T-cell (primary cell): ENCODE measurements at regions not wholly inside any gene's neighbourhood (a gene's known extent, or its start where the extent isn't known, plus 50 kb on each side); places are given as distances from the start of the nearest gene placed in this dataset.

Experiments
- ATAC-seq, 4 experiments: fragments of 200-7000 bp in 3 of 4; fragments of 150-1000 bp in 1 of 4; cut with Tn5 transposase; replicated peaks in 1 of 4; 1 replicate in 3 of 4; 2 replicates in 1 of 4; pipeline ENCODE4 v1.10.0; 2021; ENCODE audit warnings: moderate library complexity in 3 of 4, mild to moderate bottlenecking in 2 of 4, moderate number of reproducible peaks in 1 of 4
- CTCF ChIA-PET, 2 donors: fragments of 300-600 bp; sonication (Branson Sonifier 250); formaldehyde crosslinking; loops; one replicate each; lab custom pipeline; 2022; ENCODE audit warnings: antibody characterized with exemption in 2 of 2; lab: Charles Lee
- POLR2A ChIA-PET, 2 donors: fragments of 300-600 bp; sonication (Branson Sonifier 250); formaldehyde crosslinking; loops; one replicate each; lab custom pipeline; 2022; ENCODE audit warnings: antibody characterized with exemption in 2 of 2; lab: Charles Lee
- DNase-seq, 35 experiments: peaks; one replicate each; pipeline versions ENCODE4 v3.0.0 to v3.0.0-alpha.2; 2013 to 2023
- H3K27ac ChIP-seq: one replicate; pipeline ENCODE4 v1.5.1; 2013; ENCODE audit warnings: low read length
- H3K27me3 ChIP-seq, 2 experiments: replicated peaks in 1 of 2; 1 replicate in 1 of 2; 2 replicates in 1 of 2; pipeline versions ENCODE4 v1.6.1 to v1.7.0; 2013; ENCODE audit warnings: low read length in 1 of 2, mixed read lengths in 1 of 2; ENCODE audit not compliant: control insufficient read depth in 2 of 2, insufficient read depth in 2 of 2; ENCODE audit errors: extremely low read depth in 1 of 2
- H3K36me3 ChIP-seq, 2 donors: 1 replicate in 1 of 2; 2 replicates in 1 of 2; pipeline versions ENCODE4 v1.6.1 to v1.7.0; 2013; ENCODE audit warnings: low read length in 1 of 2; ENCODE audit not compliant: control insufficient read depth in 2 of 2, insufficient read depth in 1 of 2; ENCODE audit errors: extremely low read depth in 1 of 2
- H3K4me1 ChIP-seq, 2 experiments: 1 replicate in 1 of 2; 2 replicates in 1 of 2; pipeline versions ENCODE4 v1.6.1 to v1.7.0; 2013; ENCODE audit warnings: low read length in 2 of 2, mixed read lengths in 1 of 2; ENCODE audit not compliant: insufficient read depth in 2 of 2, control insufficient read depth in 1 of 2; ENCODE audit errors: extremely low read depth in 1 of 2
- H3K4me3 ChIP-seq, 2 donors: 1 replicate in 1 of 2; 2 replicates in 1 of 2; pipeline versions ENCODE4 v1.5.1 to v1.7.0; 2013; ENCODE audit warnings: mild to moderate bottlenecking in 2 of 2, low read length in 1 of 2, moderate library complexity in 1 of 2; ENCODE audit not compliant: control insufficient read depth in 1 of 2; ENCODE audit errors: extremely low read depth in 1 of 2
- H3K9me3 ChIP-seq: 2 replicates; pipeline ENCODE4 v1.7.0; 2013
- H3K27ac Mint-ChIP-seq, 2 donors: one replicate each; pipeline ENCODE4 v1.8.0; 2020 to 2021; ENCODE audit warnings: mild to moderate bottlenecking in 2 of 2, mixed read lengths in 2 of 2
- H3K27me3 Mint-ChIP-seq, 2 donors: one replicate each; pipeline ENCODE4 v1.8.0; 2021 to 2022; ENCODE audit warnings: mixed read lengths in 2 of 2
- H3K36me3 Mint-ChIP-seq: one replicate; pipeline ENCODE4 v1.8.0; 2021; ENCODE audit warnings: mixed read lengths
- H3K4me1 Mint-ChIP-seq, 3 donors: one replicate each; pipeline ENCODE4 v1.8.0; 2020 to 2022; ENCODE audit warnings: mixed read lengths in 3 of 3, mild to moderate bottlenecking in 1 of 3
- H3K4me3 Mint-ChIP-seq, 3 donors: one replicate each; pipeline ENCODE4 v1.8.0; 2020 to 2022; ENCODE audit warnings: mild to moderate bottlenecking in 3 of 3, mixed read lengths in 3 of 3, moderate library complexity in 3 of 3
- H3K9me3 Mint-ChIP-seq, 3 donors: one replicate each; pipeline ENCODE4 v1.8.0; 2020 to 2022; ENCODE audit warnings: mixed read lengths in 3 of 3
- WGBS: methylation state at CpG from one replicate; pipeline ENCODE4 v1.1.5; 2013; ENCODE audit warnings: missing lambda C conversion rate; ENCODE audit not compliant: insufficient coverage; 5-methylcytosine and 5-hydroxymethylcytosine counted together

DNA sequence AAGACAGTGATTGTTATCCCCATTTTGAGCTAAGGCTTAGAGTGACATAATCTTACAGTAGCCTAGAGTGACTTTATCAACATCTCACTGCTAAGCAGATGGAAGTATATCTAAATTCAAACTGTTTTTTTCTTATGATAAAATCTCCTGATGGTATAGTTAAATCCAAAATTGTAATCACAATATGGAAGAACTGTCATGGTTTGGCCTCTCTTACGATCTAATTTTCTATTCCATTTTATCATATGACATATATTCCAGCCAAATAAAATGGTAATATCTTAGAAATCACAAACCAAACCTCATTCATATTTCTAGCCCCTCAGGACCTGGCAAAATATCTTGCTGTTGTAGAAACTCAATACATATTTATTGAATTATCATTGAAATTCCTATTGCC lies 864.7 kb downstream of the SLC6A15 start:
- Histone ChIP-seq H3K27ac (no peak overlapping the region), H3K27me3 (no peaks in the 10 kb centered on the region), H3K4me1 (no peaks in the 10 kb centered on the region), H3K9me3 (peaks cover 3% of the 10 kb centered on the region), H3K36me3 (no peaks in the 10 kb centered on the region), H3K4me3 (no peak overlapping the region)
- POLR2A ChIA-PET, result no interaction called here
- no CpG with 5 or more reads among the region's 1 CpG for WGBS
- H3K4me3 Mint-ChIP-seq, result no peak overlapping the region
- H3K4me1 Mint-ChIP-seq, result no peaks in the 10 kb centered on the region
- no peaks in the 10 kb centered on the region for H3K27me3 Mint-ChIP-seq
- ATAC-seq (no peak), DNase-seq (no peak)
- CTCF ChIA-PET, result no interaction called here
- no peak overlapping the region for H3K27ac Mint-ChIP-seq
- H3K36me3 Mint-ChIP-seq, result no peaks in the 10 kb centered on the region
- H3K9me3 Mint-ChIP-seq, result peaks cover 0 to 1% (median 0%) of the 10 kb centered on the region in 3 donors

- POLR2A ChIA-PET, result no interaction called here
- ATAC-seq (no peak), DNase-seq (no peak)
- Mint-ChIP-seq H3K27me3 (no peaks in the 10 kb centered on the region), H3K4me3 (no peak overlapping the region), H3K4me1 (no peaks in the 10 kb centered on the region), H3K36me3 (no peaks in the 10 kb centered on the region), H3K27ac (no peak overlapping the region), H3K9me3 (no peaks in the 10 kb centered on the region)
- no peaks in the 10 kb centered on the region for H3K27me3 ChIP-seq
- CTCF ChIA-PET, result no interaction called here
- no peak overlapping the region for H3K27ac ChIP-seq
- no peaks in the 10 kb centered on the region for H3K4me1 ChIP-seq
- H3K4me3 ChIP-seq, result no peak overlapping the region
- H3K9me3 ChIP-seq, result peaks cover 3% of the 10 kb centered on the region
- H3K36me3 ChIP-seq, result no peaks in the 10 kb centered on the region
- no CpG with 5 or more reads among the region's 2 CpGs for WGBS
Observed at GRCh38 chr12:84046859-84047258, 865.7 kb downstream of the SLC6A15 start.

- no peak for ATAC-seq
- Mint-ChIP-seq H3K4me3 (no peak overlapping the region), H3K9me3 (no peaks in the 10 kb centered on the region), H3K4me1 (no peaks in the 10 kb centered on the region), H3K27ac (no peak overlapping the region), H3K36me3 (no peaks in the 10 kb centered on the region), H3K27me3 (no peaks in the 10 kb centered on the region)
- no peaks in the 10 kb centered on the region for H3K36me3 ChIP-seq
- 80% methylated on average over 2 of the region's 4 CpGs for WGBS
- CTCF ChIA-PET, result no interaction called here
- H3K9me3 ChIP-seq, result peaks cover 3% of the 10 kb centered on the region
- H3K4me1 ChIP-seq, result no peaks in the 10 kb centered on the region
- no peak for DNase-seq
- no peak overlapping the region for H3K27ac ChIP-seq
- POLR2A ChIA-PET, result no interaction called here
- H3K4me3 ChIP-seq, result no peak overlapping the region
- no peaks in the 10 kb centered on the region for H3K27me3 ChIP-seq
Observed at GRCh38 chr12:84043355-84043754, 869.2 kb downstream of the SLC6A15 start.

DNA sequence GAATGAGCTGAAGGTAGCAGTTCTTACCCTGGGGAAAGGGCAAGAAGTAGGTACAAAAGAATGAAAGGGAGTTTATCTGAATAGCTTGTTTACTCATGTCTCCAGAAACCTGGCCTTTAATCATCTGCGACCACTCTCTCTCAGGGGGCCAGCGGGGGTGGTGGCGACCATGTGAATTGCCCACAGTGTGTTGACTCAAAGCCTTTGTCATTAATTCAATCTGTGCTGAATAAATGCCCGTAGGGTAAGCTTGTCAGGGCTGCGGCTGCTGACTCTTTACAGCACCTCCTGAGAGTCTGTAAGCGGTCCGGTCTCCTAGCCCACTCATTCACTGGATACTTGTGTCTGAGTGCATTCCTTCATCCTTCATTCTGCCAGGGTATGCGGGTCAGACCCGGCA lies 874.4 kb downstream of the SLC6A15 start:
- Mint-ChIP-seq H3K27ac (no peak overlapping the region), H3K4me1 (no peaks in the 10 kb centered on the region), H3K4me3 (no peak overlapping the region), H3K27me3 (no peaks in the 10 kb centered on the region), H3K9me3 (peaks cover 0 to 3% (median 3%) of the 10 kb centered on the region in 3 donors), H3K36me3 (no peaks in the 10 kb centered on the region)
- Histone ChIP-seq H3K4me3 (no peak overlapping the region), H3K27ac (no peak overlapping the region), H3K36me3 (no peaks in the 10 kb centered on the region), H3K4me1 (no peaks in the 10 kb centered on the region), H3K9me3 (no peaks in the 10 kb centered on the region), H3K27me3 (no peaks in the 10 kb centered on the region)
- no peak for DNase-seq
- ChIA-PET POLR2A (no interaction called here), CTCF (no interaction called here)
- ATAC-seq, result no peak
- 78% methylated on average over 9 of the region's 9 CpGs for WGBS

GRCh38 chr12:84036912-84037311 lies 875.7 kb downstream of the SLC6A15 start:
- Mint-ChIP-seq H3K27me3 (no peaks in the 10 kb centered on the region), H3K27ac (no peak overlapping the region), H3K36me3 (no peaks in the 10 kb centered on the region), H3K4me1 (no peaks in the 10 kb centered on the region), H3K9me3 (peaks cover 0 to 6% (median 3%) of the 10 kb centered on the region in 3 donors), H3K4me3 (no peak overlapping the region)
- DNase-seq (no peak), ATAC-seq (no peak)
- Histone ChIP-seq H3K4me1 (no peaks in the 10 kb centered on the region), H3K27ac (no peak overlapping the region), H3K27me3 (no peaks in the 10 kb centered on the region), H3K36me3 (no peaks in the 10 kb centered on the region), H3K4me3 (no peak overlapping the region), H3K9me3 (no peaks in the 10 kb centered on the region)
- CTCF ChIA-PET, result no interaction called here
- POLR2A ChIA-PET, result no interaction called here
- no CpG with 5 or more reads among the region's 3 CpGs for WGBS

- Mint-ChIP-seq H3K4me1 (no peaks in the 10 kb centered on the region), H3K9me3 (peaks cover 2 to 6% (median 3%) of the 10 kb centered on the region in 3 donors), H3K27ac (no peak overlapping the region), H3K27me3 (no peaks in the 10 kb centered on the region), H3K36me3 (no peaks in the 10 kb centered on the region), H3K4me3 (no peak overlapping the region)
- Histone ChIP-seq H3K4me3 (no peak overlapping the region), H3K9me3 (no peaks in the 10 kb centered on the region), H3K27ac (no peak overlapping the region), H3K36me3 (no peaks in the 10 kb centered on the region), H3K4me1 (no peaks in the 10 kb centered on the region), H3K27me3 (no peaks in the 10 kb centered on the region)
- DNase-seq, result no peak
- CTCF ChIA-PET, result no interaction called here
- POLR2A ChIA-PET, result no interaction called here
- WGBS, result no CpG with 5 or more reads among the region's 3 CpGs
- no peak for ATAC-seq
Observed at GRCh38 chr12:84035766-84036165, 876.8 kb downstream of the SLC6A15 start.

- POLR2A ChIA-PET, result no interaction called here
- H3K27me3 ChIP-seq, result no peaks in the 10 kb centered on the region
- Mint-ChIP-seq H3K4me3 (no peak overlapping the region), H3K4me1 (no peaks in the 10 kb centered on the region), H3K36me3 (no peaks in the 10 kb centered on the region), H3K9me3 (peaks cover 2 to 6% (median 3%) of the 10 kb centered on the region in 3 donors), H3K27me3 (no peaks in the 10 kb centered on the region), H3K27ac (no peak overlapping the region)
- H3K4me3 ChIP-seq, result no peak overlapping the region
- no peak overlapping the region for H3K27ac ChIP-seq
- H3K4me1 ChIP-seq, result no peaks in the 10 kb centered on the region
- no peak for ATAC-seq
- DNase-seq, result no peak
- H3K9me3 ChIP-seq, result no peaks in the 10 kb centered on the region
- H3K36me3 ChIP-seq, result no peaks in the 10 kb centered on the region
- CTCF ChIA-PET, result interaction anchor here in 1 of 2 donors (0.7 kb wide), 1 partner anchor 1330 kb away, joined by 4 read pairs; no protein-coding TSS in a partner anchor
- 0% methylated on average over 1 of the region's 2 CpGs for WGBS
Observed at GRCh38 chr12:84034871-84035270, 877.7 kb downstream of the SLC6A15 start.
